MM.1S (cell line): ENCODE measurements at regions not wholly inside any gene's neighbourhood (a gene's known extent, or its start where the extent isn't known, plus 50 kb on each side); places are given as distances from the start of the nearest gene placed in this dataset.
A peak's percentile ranks its signal among the peaks of the same experiment; 100 is the strongest.

Source experiments
- DNase-seq: peaks from one replicate; pipeline ENCODE4 v3.0.0-alpha.2; 2015
- H2AFZ ChIP-seq: fragments of 300-600 bp; sonication (generic); 2 replicates; pipeline ENCODE4 v1.6.0; 2016; ENCODE audit warnings: antibody characterized with exemption, low read length
- H3F3A ChIP-seq: fragments of 300-600 bp; sonication (generic); 2 replicates; pipeline ENCODE4 v1.6.1; 2016; ENCODE audit warnings: mild to moderate bottlenecking, antibody characterized with exemption, low read length, moderate library complexity, mixed read lengths; ENCODE audit not compliant: insufficient read depth
- H3K27ac ChIP-seq: fragments of 300-600 bp; sonication (generic); 2 replicates; pipeline ENCODE4 v1.5.1; 2016; ENCODE audit warnings: mild to moderate bottlenecking, low read length
- H3K27me3 ChIP-seq: fragments of 300-600 bp; sonication (generic); replicated peaks from 2 replicates; pipeline ENCODE4 v1.6.0; 2016; ENCODE audit warnings: low read length; ENCODE audit not compliant: insufficient read depth
- H3K36me3 ChIP-seq: fragments of 300-600 bp; sonication (generic); replicated peaks from 2 replicates; pipeline ENCODE4 v1.6.1; 2016; ENCODE audit warnings: mild to moderate bottlenecking, low read length, mixed read lengths; ENCODE audit not compliant: insufficient read depth
- H3K4me1 ChIP-seq: fragments of 300-600 bp; sonication (generic); 2 replicates; pipeline ENCODE4 v1.6.1; 2016; ENCODE audit warnings: low read length, mixed read lengths
- H3K4me2 ChIP-seq: fragments of 300-600 bp; sonication (generic); 2 replicates; pipeline ENCODE4 v1.6.0; 2016; ENCODE audit warnings: low read depth, low read length
- H3K4me3 ChIP-seq: fragments of 300-600 bp; sonication (generic); 2 replicates; pipeline ENCODE4 v1.5.1; 2016; ENCODE audit warnings: low read length, mixed read lengths
- H3K79me2 ChIP-seq: fragments of 300-600 bp; sonication (generic); 2 replicates; pipeline ENCODE4 v1.6.1; 2016; ENCODE audit warnings: mixed run types, low read length, mixed read lengths
- H3K9ac ChIP-seq: fragments of 300-600 bp; sonication (generic); 2 replicates; pipeline ENCODE4 v1.6.1; 2016; ENCODE audit warnings: low read length, mixed read lengths
- H3K9me2 ChIP-seq: fragments of 300-600 bp; sonication (generic); replicated peaks from 2 replicates; pipeline ENCODE4 v1.6.1; 2016; ENCODE audit warnings: mild to moderate bottlenecking, low read length, mixed read lengths; ENCODE audit not compliant: insufficient read depth
- H3K9me3 ChIP-seq: fragments of 300-600 bp; sonication (generic); replicated peaks from 2 replicates; pipeline ENCODE4 v1.6.1; 2016; ENCODE audit warnings: mild to moderate bottlenecking, low read length, mixed read lengths; ENCODE audit not compliant: insufficient read depth
- H4K20me1 ChIP-seq: fragments of 300-600 bp; sonication (generic); 2 replicates; pipeline ENCODE4 v1.6.1; 2016; ENCODE audit warnings: mild to moderate bottlenecking, low read length, moderate library complexity, mixed read lengths; ENCODE audit not compliant: insufficient read depth
- CTCF ChIP-seq: fragments of 300-600 bp; sonication (generic); IDR thresholded peaks from 2 replicates; pipeline ENCODE4 v1.5.1; 2016; ENCODE audit warnings: antibody characterized with exemption, low read length, mixed read lengths
- EZH2 ChIP-seq: fragments of 300-600 bp; sonication (generic); optimal IDR thresholded peaks from 2 replicates; pipeline ENCODE3; 2017; ENCODE audit warnings: low read depth, mild to moderate bottlenecking, antibody characterized with exemption, low read length, mixed read lengths
- EZH2phosphoT487 ChIP-seq: fragments of 300-600 bp; sonication (generic); IDR thresholded peaks from 2 replicates; pipeline ENCODE4 v1.6.1; 2018; ENCODE audit warnings: antibody characterized with exemption, low read length

GRCh38 chr6:9398071-9398766 lies 962.9 kb upstream of the SLC35B3 start:
- H3K9me3 ChIP-seq = no peaks in the 10 kb centered on the region
- H3K27me3 ChIP-seq = no peaks in the 10 kb centered on the region
- H2AFZ ChIP-seq = no peak overlapping the region
- H3K4me2 ChIP-seq = no peak overlapping the region
- H3K4me3 ChIP-seq = no peak overlapping the region
- no peaks in the 10 kb centered on the region for H3K9me2 ChIP-seq
- H3F3A ChIP-seq = no peaks in the 10 kb centered on the region
- no peaks in the 10 kb centered on the region for H4K20me1 ChIP-seq
- 0 out of 2 replicates have a peak, but pooled peaks cover 4% of the 10 kb centered on the region for H3K4me1 ChIP-seq
- TF ChIP-seq CTCF (no peak), EZH2 (no peak), EZH2phosphoT487 (no peak)
- no peaks in the 10 kb centered on the region for H3K36me3 ChIP-seq
- no peaks in the 10 kb centered on the region for H3K79me2 ChIP-seq
- no peak overlapping the region for H3K9ac ChIP-seq
- no peak overlapping the region for H3K27ac ChIP-seq
- no peak for DNase-seq

DNA sequence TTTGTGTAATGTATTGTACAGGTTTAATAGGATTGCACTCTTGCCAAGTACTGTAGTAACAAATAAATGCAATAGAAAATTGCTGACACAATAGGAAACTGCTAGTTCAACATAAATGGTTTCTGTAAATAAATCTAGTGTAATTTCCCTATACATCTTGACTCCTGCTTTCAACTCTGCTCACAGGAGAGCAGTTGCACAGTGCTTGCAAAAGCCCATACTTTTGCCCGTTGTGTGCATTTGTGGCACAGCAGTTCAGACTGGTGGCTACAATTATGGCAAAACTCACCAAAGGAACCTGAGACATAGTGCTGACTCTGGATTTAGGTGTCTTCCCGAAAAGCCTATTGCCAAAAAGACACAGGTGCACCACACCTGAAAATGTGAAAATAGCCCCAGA lies 953.3 kb upstream of the SLC35B3 start:
- peak overlapping the region; percentile 52 for H3K4me2 ChIP-seq
- H3K79me2 ChIP-seq = no peaks in the 10 kb centered on the region
- TF ChIP-seq CTCF (no peak), EZH2 (no peak), EZH2phosphoT487 (no peak)
- H3K27me3 ChIP-seq = no peaks in the 10 kb centered on the region
- no peaks in the 10 kb centered on the region for H3K9me2 ChIP-seq
- H3K4me1 ChIP-seq = peaks cover 21% of the 10 kb centered on the region
- peak overlapping the region; percentile 89 for H3K27ac ChIP-seq
- H4K20me1 ChIP-seq = no peaks in the 10 kb centered on the region
- H3K9me3 ChIP-seq = no peaks in the 10 kb centered on the region
- peaks cover 20% of the 10 kb centered on the region for H3F3A ChIP-seq
- H3K9ac ChIP-seq = peak overlapping the region; percentile 27; the same call in 1 of the 2 replicates
- H3K4me3 ChIP-seq = peak overlapping the region; percentile 23; the same call in 1 of the 2 replicates
- no peaks in the 10 kb centered on the region for H3K36me3 ChIP-seq
- DNase-seq = peak; percentile 87
- peak overlapping the region; percentile 62 for H2AFZ ChIP-seq

DNA sequence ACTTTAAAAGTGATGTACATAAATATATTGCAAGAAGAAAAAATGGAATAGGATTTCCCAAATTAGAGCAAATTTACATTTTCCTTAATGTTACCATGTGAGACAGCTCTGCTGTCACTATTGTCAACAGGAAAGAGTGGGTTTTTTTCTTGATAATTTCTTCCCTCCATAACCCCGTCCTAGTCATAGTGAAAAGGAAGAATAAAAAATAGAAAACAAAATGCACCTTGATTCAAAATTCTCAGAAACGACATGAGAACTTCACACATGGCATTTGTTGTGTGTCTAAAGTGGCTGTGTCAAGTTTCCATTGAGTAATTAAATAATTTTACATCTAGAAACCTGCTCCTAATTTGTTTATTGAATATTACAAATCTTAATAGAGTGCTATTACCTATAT lies 945.2 kb upstream of the SLC35B3 start:
- Histone ChIP-seq H2AFZ (no peak overlapping the region), H3K9me3 (no peaks in the 10 kb centered on the region), H3F3A (no peaks in the 10 kb centered on the region), H3K9ac (no peak overlapping the region), H3K79me2 (no peaks in the 10 kb centered on the region), H3K4me2 (no peak overlapping the region), H3K9me2 (no peaks in the 10 kb centered on the region), H4K20me1 (no peaks in the 10 kb centered on the region), H3K27ac (no peak overlapping the region), H3K27me3 (no peaks in the 10 kb centered on the region), H3K36me3 (no peaks in the 10 kb centered on the region), H3K4me1 (no peaks in the 10 kb centered on the region), H3K4me3 (no peak overlapping the region)
- TF ChIP-seq EZH2phosphoT487 (no peak), CTCF (no peak), EZH2 (no peak)
- no peak for DNase-seq
